ENCODE measurements at regions not wholly inside any gene's neighbourhood (a gene's known extent, or its start where the extent isn't known, plus 50 kb on each side); places are given as distances from the start of the nearest gene placed in this dataset.
"Not testable (repeated sequence)": the region's sequence is repeated elsewhere in the genome, so short reads cannot be mapped to it uniquely, and the experiment has no call there.

DNA sequence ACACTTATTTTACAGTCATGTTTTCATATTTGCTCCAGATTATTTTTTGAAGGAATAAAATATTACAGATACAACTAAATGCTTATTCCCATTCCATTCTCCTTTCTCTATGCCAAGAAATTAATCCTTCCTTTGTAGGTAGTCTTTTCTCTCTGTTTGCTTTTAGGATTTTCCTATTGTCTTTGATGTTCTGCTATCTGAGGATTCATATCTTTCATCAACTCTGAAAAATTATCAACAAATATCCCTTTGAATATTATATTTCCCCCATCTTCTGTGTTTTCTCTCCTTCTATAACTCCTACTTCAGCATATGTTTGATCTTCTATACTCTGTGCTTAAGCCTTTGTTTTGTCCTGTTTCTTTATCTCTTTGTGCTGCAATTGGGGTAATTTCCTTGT lies 260.4 kb upstream of the RBMS1 start:
- intact Hi-C loops (cut with micrococcal nuclease) = no loop called here
- H3K27me3 Mint-ChIP-seq = peaks cover 2% of the 10 kb centered on the region
- H3K4me1 Mint-ChIP-seq (ENCODE audit: low read depth) = peaks cover 6% of the 10 kb centered on the region
- no peak overlapping the region for H3K4me3 Mint-ChIP-seq
- H3K9me3 Mint-ChIP-seq = peaks cover 11% of the 10 kb centered on the region
- H3K36me3 Mint-ChIP-seq (ENCODE audit: low read depth) = peaks cover 5% of the 10 kb centered on the region
- no peak overlapping the region for H3K27ac Mint-ChIP-seq

DNA sequence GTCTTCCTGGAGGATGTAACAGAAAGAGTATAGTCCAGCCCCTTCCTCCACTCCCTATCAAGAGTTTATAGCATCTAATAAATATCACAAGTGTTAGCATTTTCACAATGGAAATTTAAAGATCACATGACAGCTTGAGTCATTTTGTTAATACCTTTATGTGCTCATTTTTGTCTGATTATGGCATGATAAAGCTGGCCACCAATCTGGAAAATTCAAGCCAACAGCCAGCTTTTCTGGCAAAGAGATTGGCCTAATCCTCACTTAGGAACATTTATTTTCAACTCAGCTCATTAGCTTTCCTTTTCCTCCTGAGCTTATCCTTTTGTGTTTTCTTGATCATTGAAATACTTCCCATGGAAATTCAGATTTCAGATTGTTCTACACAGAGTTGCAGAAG lies 262.9 kb upstream of the RBMS1 start:
- H3K36me3 Mint-ChIP-seq (ENCODE audit: low read depth) = peaks cover 5% of the 10 kb centered on the region
- intact Hi-C loops (cut with micrococcal nuclease) = no loop called here

DNA sequence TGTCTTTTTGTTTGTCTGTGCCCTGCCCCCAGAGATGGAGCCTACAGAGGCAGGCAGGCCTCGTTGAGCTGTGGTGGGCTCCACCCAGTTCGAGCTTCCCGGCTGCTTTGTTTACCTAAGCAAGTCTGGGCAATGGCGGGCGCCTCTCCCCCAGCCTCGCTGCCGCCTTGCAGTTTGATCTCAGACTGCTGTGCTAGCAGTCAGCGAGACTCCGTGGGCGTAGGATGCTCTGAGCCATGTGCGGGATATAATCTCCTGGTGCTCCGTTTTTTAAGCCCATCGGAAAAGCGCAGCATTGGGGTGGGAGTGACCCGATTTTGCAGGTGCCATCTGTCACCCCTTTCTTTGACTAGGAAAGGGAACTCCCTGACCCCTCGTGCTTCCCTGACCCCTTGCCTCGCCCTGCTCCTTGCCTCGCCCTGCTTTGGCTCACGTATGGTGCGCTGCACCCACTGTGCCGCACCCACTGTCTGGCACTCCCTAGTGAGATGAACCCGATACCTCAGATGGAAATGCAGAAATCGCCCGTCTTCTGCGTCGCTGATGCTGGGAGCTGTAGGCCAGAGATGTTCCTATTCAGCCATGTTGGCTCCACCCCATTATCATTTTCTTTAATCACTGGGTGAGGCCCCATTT lies 269.0 kb upstream of the RBMS1 start:
- H3K4me3 Mint-ChIP-seq; H3K36me3 Mint-ChIP-seq (ENCODE audit: low read depth); intact Hi-C loops (cut with micrococcal nuclease); H3K27me3 Mint-ChIP-seq; H3K27ac Mint-ChIP-seq; H3K4me1 Mint-ChIP-seq (ENCODE audit: low read depth): not testable (repeated sequence)
- H3K9me3 Mint-ChIP-seq = peaks cover 32% of the 10 kb centered on the region

More for the DNA sequence above, 262.9 kb upstream of the RBMS1 start:
- Mint-ChIP-seq H3K27me3 (no peaks in the 10 kb centered on the region), H3K27ac (no peak overlapping the region), H3K4me3 (no peak overlapping the region), H3K4me1 (ENCODE audit: low read depth) (peaks cover 6% of the 10 kb centered on the region), H3K9me3 (peaks cover 11% of the 10 kb centered on the region)

DNA sequence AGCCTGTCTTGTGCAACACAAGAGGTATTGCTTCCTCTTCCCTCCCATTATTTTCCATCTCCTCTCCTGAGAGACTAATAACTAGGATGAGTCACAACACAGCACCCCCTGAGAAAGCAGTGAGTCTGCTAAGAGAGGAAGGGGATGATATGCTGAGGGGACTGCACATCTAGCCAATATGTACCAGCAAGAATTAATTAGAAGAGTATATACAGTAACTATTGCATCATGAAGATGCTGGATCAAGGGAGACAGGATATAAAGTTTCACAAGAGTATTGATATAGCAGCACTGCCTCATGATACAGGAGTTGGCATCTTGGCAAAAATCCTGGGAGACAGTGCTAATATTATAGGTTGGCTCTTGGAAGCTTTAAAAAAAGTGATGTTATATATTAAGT lies 289.9 kb upstream of the RBMS1 start:
- Mint-ChIP-seq H3K36me3 (ENCODE audit: low read depth) (no peaks in the 10 kb centered on the region), H3K4me3 (no peak overlapping the region), H3K27ac (no peak overlapping the region), H3K4me1 (ENCODE audit: low read depth) (no peaks in the 10 kb centered on the region), H3K27me3 (no peaks in the 10 kb centered on the region), H3K9me3 (peaks cover 32% of the 10 kb centered on the region)
- intact Hi-C loops (cut with micrococcal nuclease) = no loop called here

DNA sequence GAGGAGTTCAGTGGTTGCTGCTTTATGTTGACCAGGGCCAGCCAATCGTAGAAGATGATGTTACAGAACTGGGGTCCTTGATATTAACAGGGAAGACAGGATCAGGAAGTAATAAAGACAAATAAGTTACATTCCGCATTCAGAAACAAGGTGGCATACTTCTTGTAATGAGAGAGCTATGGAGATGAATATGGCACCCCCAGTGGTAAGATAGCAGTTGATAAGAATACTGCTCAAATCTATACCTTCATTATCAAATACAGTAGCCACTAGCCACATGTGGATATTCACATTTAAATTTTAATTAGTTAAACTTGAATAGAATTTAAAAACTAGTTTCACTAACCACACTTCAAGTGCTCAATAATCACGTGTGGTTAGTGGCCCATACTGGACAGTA lies 290.4 kb upstream of the RBMS1 start:
- H3K9me3 Mint-ChIP-seq = peaks cover 26% of the 10 kb centered on the region
- H3K27me3 Mint-ChIP-seq = no peaks in the 10 kb centered on the region
- no peak overlapping the region for H3K27ac Mint-ChIP-seq
- no peak overlapping the region for H3K4me3 Mint-ChIP-seq
- H3K4me1 Mint-ChIP-seq (ENCODE audit: low read depth) = no peaks in the 10 kb centered on the region
- H3K36me3 Mint-ChIP-seq (ENCODE audit: low read depth) = no peaks in the 10 kb centered on the region
- intact Hi-C loops (cut with micrococcal nuclease) = no loop called here

DNA sequence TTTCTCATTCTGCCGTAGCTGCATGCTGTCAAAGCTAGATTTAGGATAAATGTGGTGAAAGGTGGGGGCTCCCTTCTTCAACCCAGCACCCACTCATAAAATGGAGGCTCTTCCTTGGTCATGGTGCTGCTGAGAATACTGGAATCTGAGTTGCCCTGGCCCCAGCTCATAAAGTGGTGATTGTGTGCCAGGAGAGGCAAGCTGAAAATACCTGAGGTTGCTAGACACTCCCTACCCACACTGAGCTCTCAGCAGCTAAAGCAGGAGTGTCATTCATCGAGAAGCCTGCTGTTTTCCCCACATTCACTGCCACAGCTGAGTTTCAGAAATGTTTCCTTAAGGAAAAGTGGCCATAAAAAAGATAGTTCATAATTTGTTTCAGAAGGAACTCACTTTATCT lies 297.1 kb upstream of the RBMS1 start:
- Mint-ChIP-seq H3K9me3 (no peaks in the 10 kb centered on the region), H3K4me3 (no peak overlapping the region), H3K27ac (no peak overlapping the region), H3K27me3 (no peaks in the 10 kb centered on the region), H3K4me1 (ENCODE audit: low read depth) (peaks cover 5% of the 10 kb centered on the region), H3K36me3 (ENCODE audit: low read depth) (no peaks in the 10 kb centered on the region)
- intact Hi-C loops (cut with micrococcal nuclease) = no loop called here

DNA sequence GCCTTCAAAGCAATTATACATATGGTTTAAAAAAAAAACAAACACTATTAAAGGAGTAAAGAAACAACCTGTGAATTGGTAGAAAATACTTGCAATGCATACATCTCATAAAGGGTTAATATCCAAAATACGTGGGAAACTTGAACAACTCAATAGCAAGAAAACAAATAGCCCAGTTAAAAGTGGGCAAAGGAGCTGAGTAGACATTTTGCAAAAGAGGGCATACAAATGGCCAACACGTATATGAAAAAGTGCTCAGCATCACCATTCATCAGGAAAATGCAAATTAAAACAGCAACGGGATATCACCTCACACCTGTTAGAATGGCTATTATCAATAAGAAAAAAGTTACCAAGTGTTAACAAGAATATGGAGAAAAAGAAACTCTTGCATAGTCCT lies 298.3 kb upstream of the RBMS1 start:
- peaks cover under 1% of the 10 kb centered on the region for H3K9me3 Mint-ChIP-seq
- H3K4me3 Mint-ChIP-seq = no peak overlapping the region
- no peaks in the 10 kb centered on the region for H3K27me3 Mint-ChIP-seq
- H3K36me3 Mint-ChIP-seq (ENCODE audit: low read depth) = no peaks in the 10 kb centered on the region
- H3K27ac Mint-ChIP-seq = no peak overlapping the region
- intact Hi-C loops (cut with micrococcal nuclease) = no loop called here
- peaks cover 5% of the 10 kb centered on the region for H3K4me1 Mint-ChIP-seq (ENCODE audit: low read depth)

DNA sequence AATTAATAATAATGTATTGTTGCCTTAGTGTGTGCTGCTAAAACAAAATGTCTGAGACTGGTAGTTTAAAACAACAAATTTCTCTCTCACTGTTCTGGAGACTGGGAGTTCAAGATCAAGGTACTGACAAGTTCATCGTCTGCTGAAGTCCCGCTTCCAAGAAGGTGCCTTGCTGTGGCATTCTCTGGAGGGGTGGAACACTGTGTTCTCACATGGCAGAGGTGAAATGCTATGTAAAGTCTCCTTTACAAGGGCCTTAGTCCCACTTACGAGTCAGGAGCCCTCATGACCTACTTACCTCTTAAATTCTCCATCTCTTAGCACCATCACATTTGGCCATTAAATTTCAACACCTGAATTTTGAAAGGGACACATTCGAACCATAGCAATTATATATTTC lies 299.2 kb upstream of the RBMS1 start:
- H3K9me3 Mint-ChIP-seq = peaks cover 8% of the 10 kb centered on the region
- no peaks in the 10 kb centered on the region for H3K36me3 Mint-ChIP-seq (ENCODE audit: low read depth)
- H3K27me3 Mint-ChIP-seq = no peaks in the 10 kb centered on the region
- H3K27ac Mint-ChIP-seq = no peak overlapping the region
- H3K4me1 Mint-ChIP-seq (ENCODE audit: low read depth) = peaks cover 5% of the 10 kb centered on the region
- intact Hi-C loops (cut with micrococcal nuclease) = no loop called here
- no peak overlapping the region for H3K4me3 Mint-ChIP-seq

DNA sequence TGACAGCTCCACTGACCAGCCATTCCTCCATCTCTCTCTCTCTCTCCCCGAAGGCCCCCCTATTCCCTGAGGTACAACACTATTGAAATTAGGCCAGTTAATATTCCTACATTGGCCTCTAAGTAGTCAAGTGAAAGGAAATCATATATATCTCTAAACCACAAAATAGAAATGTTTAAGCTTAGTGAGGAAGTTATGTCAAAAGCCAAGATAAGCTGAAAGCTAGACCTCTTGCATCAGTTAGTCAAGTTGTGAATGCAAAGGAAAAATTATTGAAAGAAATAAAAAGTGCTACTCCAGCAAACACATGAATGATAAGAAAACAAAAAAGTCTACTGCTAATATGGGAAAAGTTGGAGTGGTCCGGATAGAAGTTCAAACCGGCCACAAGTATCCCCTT lies 301.3 kb upstream of the RBMS1 start:
- H3K27ac Mint-ChIP-seq = no peak overlapping the region
- H3K4me3 Mint-ChIP-seq = no peak overlapping the region

DNA sequence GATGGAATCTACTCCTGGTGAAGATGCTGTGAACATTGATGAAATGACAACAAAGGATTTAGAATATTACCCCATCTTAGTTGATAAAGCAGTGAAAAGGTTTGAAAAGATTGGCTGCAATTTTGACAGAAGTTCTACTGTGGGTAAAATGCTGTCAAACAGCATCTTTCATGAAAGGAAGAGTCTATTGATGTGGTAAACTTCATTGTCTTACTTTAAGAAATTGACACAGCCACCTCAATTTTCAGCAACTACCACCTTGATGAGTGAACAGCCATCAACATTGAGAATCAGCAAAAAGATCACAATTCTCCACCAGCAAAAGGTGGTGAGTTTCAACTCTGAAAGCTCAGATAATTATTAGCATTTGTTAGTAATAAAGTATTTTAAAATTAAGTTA lies 310.3 kb upstream of the RBMS1 start:
- Mint-ChIP-seq H3K9me3 (peaks cover 22% of the 10 kb centered on the region), H3K27ac (no peak overlapping the region), H3K4me3 (no peak overlapping the region), H3K36me3 (ENCODE audit: low read depth) (no peaks in the 10 kb centered on the region), H3K27me3 (no peaks in the 10 kb centered on the region), H3K4me1 (ENCODE audit: low read depth) (no peaks in the 10 kb centered on the region)
- intact Hi-C loops (cut with micrococcal nuclease) = no loop called here

More for the DNA sequence above, 301.3 kb upstream of the RBMS1 start:
- peaks cover 17% of the 10 kb centered on the region for H3K9me3 Mint-ChIP-seq
- no peaks in the 10 kb centered on the region for H3K27me3 Mint-ChIP-seq
- peaks cover 5% of the 10 kb centered on the region for H3K4me1 Mint-ChIP-seq (ENCODE audit: low read depth)
- H3K36me3 Mint-ChIP-seq (ENCODE audit: low read depth) = no peaks in the 10 kb centered on the region
- intact Hi-C loops (cut with micrococcal nuclease) = no loop called here

DNA sequence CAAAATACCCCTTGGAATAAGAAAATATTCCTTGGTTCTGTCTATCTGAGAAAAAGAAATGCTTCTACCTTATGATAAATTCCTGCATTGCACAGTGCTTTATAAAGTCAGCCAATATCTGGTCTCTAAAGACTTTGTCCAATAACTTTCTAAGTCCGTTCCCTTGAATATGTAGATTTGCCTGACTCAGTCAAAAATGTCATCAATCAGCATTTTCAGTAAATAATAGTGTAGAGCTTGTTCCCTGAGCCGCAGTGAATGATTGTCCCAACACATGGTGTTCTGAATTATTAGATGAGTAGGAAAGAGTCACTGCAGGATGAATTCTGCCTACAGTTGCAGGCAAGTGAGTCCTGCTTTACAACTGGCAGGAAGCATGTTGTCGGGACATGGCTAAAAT lies 316.8 kb upstream of the RBMS1 start:
- Mint-ChIP-seq H3K4me1 (ENCODE audit: low read depth) (no peaks in the 10 kb centered on the region), H3K27ac (no peak overlapping the region), H3K9me3 (peaks cover 19% of the 10 kb centered on the region), H3K27me3 (no peaks in the 10 kb centered on the region), H3K4me3 (no peak overlapping the region), H3K36me3 (ENCODE audit: low read depth) (no peaks in the 10 kb centered on the region)
- intact Hi-C loops (cut with micrococcal nuclease) = no loop called here

DNA sequence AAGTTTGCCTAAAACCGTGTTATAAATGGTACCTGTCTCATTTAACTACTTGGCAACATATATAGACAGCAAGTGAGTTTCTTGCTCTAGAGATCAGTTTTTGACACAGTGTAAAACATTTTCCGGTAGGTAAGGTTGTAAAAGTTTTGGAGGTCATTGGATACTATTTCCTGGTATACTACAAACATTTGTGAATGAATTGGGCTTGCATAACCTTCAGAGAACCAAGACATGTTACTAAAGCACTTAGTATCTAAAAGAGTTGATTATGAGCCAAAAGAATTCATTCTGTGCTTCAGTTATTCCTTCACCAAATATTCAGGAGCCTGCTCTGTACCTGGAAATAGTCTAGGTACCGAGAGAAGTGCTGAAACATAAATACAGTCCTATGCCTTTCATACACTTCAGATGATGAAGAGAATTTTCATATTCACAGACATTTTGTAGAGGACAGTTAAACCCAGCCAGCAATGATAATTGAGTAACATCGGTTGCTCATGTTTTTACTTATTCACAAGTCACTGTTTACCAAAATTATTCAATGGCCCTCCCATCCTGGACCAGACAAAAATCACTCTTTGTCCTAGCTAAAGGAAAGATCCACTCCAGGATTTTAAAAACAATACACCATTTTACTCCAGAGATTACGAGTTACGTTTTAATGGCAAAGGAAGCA lies 319.4 kb upstream of the RBMS1 start:
- intact Hi-C loops (cut with micrococcal nuclease) = no loop called here

DNA sequence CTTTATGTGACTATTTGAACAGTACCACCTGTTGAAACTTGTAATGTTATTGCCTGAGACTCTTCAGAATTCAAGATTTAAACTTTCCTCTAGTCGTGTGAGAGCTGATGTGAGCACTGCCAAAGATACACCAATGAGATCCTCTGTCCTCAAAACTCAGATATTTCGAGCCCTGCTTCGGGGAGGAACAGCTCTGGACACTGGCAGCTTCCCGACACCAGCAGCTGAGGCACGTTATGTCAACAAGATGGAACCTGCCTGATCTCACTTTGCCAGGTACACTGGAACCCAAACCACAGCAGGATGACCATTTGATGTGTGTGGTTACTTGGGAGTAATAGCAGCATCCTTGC lies 319.9 kb upstream of the RBMS1 start:
- no peak overlapping the region for H3K4me3 Mint-ChIP-seq
- intact Hi-C loops (cut with micrococcal nuclease) = no loop called here

More for the DNA sequence above, 319.4 kb upstream of the RBMS1 start:
- Mint-ChIP-seq H3K27me3 (no peaks in the 10 kb centered on the region), H3K27ac (no peak overlapping the region), H3K4me1 (ENCODE audit: low read depth) (no peaks in the 10 kb centered on the region), H3K9me3 (no peaks in the 10 kb centered on the region), H3K4me3 (no peak overlapping the region), H3K36me3 (ENCODE audit: low read depth) (no peaks in the 10 kb centered on the region)

DNA sequence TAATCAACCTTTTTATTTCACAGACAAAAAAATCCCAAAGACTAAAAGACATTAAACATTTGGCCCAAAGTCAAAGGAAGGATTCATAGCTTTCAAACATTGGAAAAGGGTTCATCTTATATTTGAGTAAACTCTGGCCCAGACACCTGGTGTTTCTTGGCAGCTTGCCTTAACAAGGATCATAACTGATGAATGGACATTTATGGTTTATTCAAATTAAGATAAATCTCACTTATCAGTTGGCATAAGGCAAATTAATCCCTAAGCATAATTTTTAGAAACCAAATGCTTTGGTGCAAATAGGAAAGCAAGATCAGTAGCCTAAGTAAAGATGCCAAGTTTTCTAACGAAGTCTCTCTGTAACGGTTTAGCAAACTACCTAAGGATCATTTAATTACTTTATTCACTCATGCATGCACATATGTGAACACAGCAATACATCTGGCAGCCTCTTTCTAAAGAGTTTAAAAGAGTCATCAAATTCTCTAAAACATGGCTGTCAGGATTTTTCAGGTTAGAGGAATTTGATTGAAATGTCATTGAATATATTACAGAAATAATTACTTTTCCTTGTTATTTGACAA lies 323.4 kb upstream of the RBMS1 start:
- H3K27ac Mint-ChIP-seq = no peak overlapping the region
- H3K4me1 Mint-ChIP-seq (ENCODE audit: low read depth) = no peaks in the 10 kb centered on the region
- H3K36me3 Mint-ChIP-seq (ENCODE audit: low read depth) = no peaks in the 10 kb centered on the region
- intact Hi-C loops (cut with micrococcal nuclease) = no loop called here
- no peaks in the 10 kb centered on the region for H3K9me3 Mint-ChIP-seq
- H3K27me3 Mint-ChIP-seq = no peaks in the 10 kb centered on the region
- H3K4me3 Mint-ChIP-seq = no peak overlapping the region

More for the DNA sequence above, 319.9 kb upstream of the RBMS1 start:
- H3K27ac Mint-ChIP-seq = no peak overlapping the region
- no peaks in the 10 kb centered on the region for H3K9me3 Mint-ChIP-seq
- H3K36me3 Mint-ChIP-seq (ENCODE audit: low read depth) = no peaks in the 10 kb centered on the region
- no peaks in the 10 kb centered on the region for H3K4me1 Mint-ChIP-seq (ENCODE audit: low read depth)
- H3K27me3 Mint-ChIP-seq = no peaks in the 10 kb centered on the region

DNA sequence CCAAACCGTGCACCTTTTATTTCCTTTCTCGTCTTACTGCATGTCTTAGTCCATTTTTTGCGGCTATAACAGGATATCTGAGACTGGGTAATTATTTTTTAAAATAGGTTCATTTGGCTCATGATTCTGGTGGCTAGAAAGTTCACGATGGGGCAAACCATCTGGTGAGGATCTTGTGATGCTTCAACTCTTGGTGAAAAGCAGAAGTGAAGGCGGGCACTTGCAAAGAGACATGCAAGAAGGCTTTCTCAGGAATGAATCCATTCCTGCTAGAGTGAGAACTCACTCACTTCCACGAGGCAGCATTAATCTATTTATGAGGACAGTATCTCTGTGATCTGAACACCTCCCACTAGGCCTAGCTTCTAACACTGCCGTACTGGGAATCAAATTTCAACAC lies 327.1 kb upstream of the RBMS1 start:
- Mint-ChIP-seq H3K9me3 (peaks cover 35% of the 10 kb centered on the region), H3K27me3 (no peaks in the 10 kb centered on the region), H3K27ac (no peak overlapping the region), H3K4me3 (no peak overlapping the region), H3K4me1 (ENCODE audit: low read depth) (no peaks in the 10 kb centered on the region), H3K36me3 (ENCODE audit: low read depth) (no peaks in the 10 kb centered on the region)
- intact Hi-C loops (cut with micrococcal nuclease) = no loop called here

Measured in dendritic cell treated with granulocyte-macrophage colony-stimulating factor and Interleukin-4, amounts not matched to agents 40 ng/mL and 50 ng/mL, for 4 days (primary cell).